Stimulated activated CD4-positive, alpha-beta T cell treated with anti-CD3 and anti-CD28 coated beads, Interleukin-2, amount 100 ng/mL, for 48 hours (primary cell): ENCODE measurements at regions not wholly inside any gene's neighbourhood (a gene's known extent, or its start where the extent isn't known, plus 50 kb on each side); places are given as distances from the start of the nearest gene placed in this dataset.
"Not testable (repeated sequence)": the region's sequence is repeated elsewhere in the genome, so short reads cannot be mapped to it uniquely, and the experiment has no call there.

Experiments used
- DNase-seq, 2 donors: peaks; one replicate each; pipeline ENCODE4 v3.0.0-alpha.2; 2020

- DNase-seq = no peak
These were observed 367.8 kb upstream of the SLC7A11 start for GRCh38 chr4:138609943-138610350.

- DNase-seq = no peak
These were observed 362.4 kb upstream of the SLC7A11 start for GRCh38 chr4:138604556-138604955.

- DNase-seq = no peak
These were observed 360.5 kb upstream of the SLC7A11 start for GRCh38 chr4:138602664-138603063.

- no peak for DNase-seq
These were observed 357.8 kb upstream of the SLC7A11 start for GRCh38 chr4:138599965-138600364.

DNA sequence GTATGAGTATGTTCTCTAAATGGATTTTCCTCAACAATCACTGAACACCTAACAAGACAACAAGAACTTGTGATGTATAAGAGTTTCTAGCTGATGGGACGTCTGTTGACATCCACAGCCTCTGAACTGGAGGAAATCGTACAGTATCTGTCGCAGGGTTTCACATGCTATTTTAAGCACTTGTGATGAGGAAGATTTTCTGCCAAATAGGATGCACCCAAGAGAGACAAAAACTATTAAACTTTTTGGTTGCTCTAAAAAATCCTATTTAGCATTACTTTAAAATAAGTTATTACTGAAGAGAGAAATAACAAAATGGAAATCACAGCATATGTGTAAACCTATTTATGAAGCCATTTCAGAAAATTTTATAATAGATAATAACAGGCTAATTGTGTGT, 356.1 kb upstream of the SLC7A11 start:
- no peak for DNase-seq

DNA sequence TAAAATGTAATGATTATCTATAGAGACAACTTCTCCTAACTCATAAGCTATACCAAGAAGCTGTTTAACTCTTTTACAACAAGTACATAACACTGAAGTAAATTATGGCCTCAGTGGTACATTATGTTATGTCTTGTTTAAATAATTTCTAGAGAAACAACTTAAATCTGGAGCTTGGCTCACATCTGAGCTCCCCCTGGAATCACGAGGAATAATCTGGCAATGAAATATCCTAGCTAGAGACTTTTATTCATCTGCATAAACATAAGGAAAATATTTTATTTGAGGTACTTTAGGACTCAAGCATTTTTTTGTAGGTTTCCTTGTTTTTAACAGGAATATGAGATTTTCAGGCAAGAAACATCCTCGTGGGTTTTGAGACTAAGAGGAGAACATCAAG, 354.7 kb upstream of the SLC7A11 start:
- DNase-seq = no peak

- DNase-seq = no peak
These were observed 353.7 kb upstream of the SLC7A11 start for GRCh38 chr4:138595731-138596460.

- no peak for DNase-seq
These were observed 353.0 kb upstream of the SLC7A11 start for GRCh38 chr4:138595171-138595570.

GRCh38 chr4:138592796-138593195, 350.6 kb upstream of the SLC7A11 start:
- DNase-seq = no peak

- DNase-seq = no peak
These were observed 349.7 kb upstream of the SLC7A11 start for GRCh38 chr4:138591808-138592207.

DNA sequence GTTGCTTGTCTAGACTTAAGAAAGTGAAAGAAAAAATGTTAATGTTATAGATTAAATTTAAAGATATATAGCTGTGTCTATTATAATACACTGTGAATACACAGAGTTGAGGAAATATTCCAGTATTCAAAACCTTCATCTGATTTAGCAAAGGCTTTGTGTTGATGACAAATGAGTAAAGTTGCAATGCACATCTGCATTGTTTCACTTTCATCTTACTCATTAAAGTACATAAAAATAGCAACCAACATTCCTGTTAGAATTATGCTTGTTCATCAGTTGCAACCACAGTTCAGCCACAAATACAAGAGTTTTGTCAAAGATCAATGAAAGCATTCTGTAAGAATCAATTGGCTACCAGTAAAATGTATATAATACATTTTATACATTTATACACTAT, 346.4 kb upstream of the SLC7A11 start:
- no peak for DNase-seq

DNA sequence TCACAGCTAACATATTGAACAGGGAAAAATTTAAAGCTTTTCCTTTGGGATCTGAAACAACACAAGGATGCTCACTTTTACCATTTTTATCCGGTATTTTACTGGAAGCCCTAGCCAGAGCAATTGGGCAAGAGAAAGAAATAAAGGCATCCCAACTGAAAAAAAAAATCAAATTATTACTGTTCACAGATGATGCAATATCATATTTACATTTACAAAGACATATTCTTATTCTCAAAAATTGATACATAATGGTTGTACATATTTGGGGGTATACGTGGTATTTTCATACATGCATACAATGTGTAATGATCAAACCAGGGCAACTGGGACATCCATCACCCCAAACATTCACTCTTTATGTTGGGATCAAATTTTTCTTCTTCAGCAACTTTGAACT, 337.0 kb upstream of the SLC7A11 start:
- DNase-seq = no peak

- DNase-seq = not testable (repeated sequence)
These were observed 335.7 kb upstream of the SLC7A11 start for GRCh38 chr4:138577826-138578225.

GRCh38 chr4:138577145-138577544, 335.0 kb upstream of the SLC7A11 start:
- DNase-seq = no peak

- DNase-seq = no peak
These were observed 334.5 kb upstream of the SLC7A11 start for GRCh38 chr4:138576684-138577083.

DNA sequence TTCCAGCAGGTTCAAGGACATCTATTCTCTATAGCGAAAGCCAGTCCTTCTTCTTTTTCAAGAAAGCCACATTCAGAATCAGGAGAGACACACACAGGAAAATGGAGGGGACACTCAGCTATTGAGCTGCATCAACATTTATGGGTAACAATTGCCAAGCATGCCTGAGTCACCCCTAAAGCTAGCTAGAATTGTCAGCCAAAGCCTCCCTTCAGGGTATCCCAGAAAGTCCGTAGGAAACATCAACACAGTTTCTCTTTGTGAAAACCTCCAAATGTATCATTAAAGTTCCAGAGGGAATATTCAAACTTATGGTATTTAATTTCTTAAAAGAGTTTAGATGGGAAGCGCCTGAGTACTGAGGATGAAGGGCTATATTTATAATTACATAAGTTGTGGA, 331.1 kb upstream of the SLC7A11 start:
- no peak for DNase-seq

- DNase-seq = no peak
These were observed 329.9 kb upstream of the SLC7A11 start for GRCh38 chr4:138572007-138572406.

DNA sequence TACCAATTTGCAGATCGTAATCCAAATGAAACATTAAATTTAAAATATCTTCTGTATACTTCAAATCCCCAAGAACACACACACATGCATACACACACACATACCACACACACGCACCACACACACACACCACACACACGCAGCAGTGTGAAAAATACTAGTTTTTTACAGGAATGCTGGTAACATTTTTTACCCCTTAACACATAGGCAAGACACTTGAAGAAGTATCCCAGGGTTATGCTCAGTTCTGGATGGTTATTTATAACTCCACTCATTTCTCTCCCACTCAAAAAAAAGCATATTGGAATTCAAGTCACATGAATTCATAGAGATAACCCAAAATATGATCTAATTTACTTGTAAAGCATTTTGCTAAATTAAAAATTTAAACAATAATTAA, 325.5 kb upstream of the SLC7A11 start:
- no peak for DNase-seq

DNA sequence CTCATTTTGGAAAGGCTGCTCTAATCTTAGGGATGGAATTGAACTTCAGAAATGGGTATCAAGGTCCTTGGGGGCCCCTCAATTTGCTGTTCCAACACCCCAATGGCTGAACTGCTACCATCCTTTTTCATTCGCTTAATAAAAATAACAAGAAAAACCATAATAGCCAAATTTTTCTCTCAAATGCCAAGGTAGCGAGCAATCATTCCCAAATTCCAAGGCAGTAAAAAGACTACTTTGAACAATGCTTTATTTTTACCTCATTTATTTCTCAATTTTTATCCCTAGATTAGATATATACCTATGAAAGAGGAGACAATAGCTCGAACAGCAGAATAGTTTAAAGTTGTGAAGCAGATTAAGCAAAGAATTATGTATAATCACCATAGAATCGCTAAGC, 323.4 kb upstream of the SLC7A11 start:
- no peak for DNase-seq

DNA sequence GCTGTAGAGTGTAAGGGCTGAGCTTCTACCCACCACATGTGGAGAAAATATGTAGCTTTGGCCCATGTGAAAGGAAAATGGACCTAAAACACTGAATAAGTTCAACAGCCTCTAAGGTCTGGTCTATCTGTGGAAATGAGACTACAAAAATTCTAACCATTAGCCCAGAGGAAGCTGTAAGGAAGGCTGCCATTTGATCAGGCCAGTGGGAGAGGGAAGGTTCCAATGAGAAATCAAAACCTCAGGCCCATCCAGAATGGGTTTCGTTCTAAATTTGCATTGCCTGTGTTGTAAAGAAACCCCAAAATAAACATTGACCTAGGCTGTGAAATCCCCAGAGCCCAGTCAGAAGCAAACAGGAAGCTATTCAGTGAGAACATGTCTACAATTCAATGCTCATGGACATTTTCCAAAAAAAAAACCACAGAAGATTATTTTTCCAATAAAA, 320.4 kb upstream of the SLC7A11 start:
- no peak for DNase-seq

GRCh38 chr4:138561906-138562305, 319.8 kb upstream of the SLC7A11 start:
- DNase-seq = no peak

DNA sequence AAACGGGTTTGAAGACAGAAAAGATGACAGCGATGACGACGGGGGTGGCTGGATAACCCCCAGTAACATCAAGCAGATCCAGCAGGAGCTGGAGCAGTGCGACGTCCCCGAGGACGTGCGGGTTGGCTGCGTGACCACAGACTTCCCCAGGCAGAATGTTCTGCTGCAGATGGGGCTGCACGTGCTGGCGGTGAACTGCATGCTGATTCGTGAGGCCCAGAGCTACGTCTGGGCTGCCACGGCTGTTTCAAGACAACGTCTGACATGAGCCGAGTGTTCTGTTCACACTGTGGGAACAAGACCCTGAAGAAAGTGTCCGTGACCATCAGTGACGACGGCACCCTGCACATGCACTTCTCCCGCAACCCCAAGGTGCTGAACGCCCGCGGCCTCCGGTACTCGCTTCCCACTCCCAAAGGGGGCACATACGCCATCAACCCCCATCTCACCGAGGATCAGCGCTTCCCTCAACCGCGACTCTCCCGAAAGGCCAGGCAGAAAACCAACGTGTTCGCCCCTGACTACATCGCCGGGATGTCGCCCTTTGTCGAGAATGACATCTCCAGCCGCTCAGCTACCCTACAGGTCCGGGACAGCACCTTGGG, 319.2 kb upstream of the SLC7A11 start:
- DNase-seq = no peak

- no peak for DNase-seq
These were observed 318.3 kb upstream of the SLC7A11 start for GRCh38 chr4:138560448-138560847.

- DNase-seq = no peak
These were observed 316.7 kb upstream of the SLC7A11 start for GRCh38 chr4:138558886-138559285.

GRCh38 chr4:138555584-138555983, 313.4 kb upstream of the SLC7A11 start:
- DNase-seq = no peak
